ENCODE measurements at regions not wholly inside any gene's neighbourhood (a gene's known extent, or its start where the extent isn't known, plus 50 kb on each side); places are given as distances from the start of the nearest gene placed in this dataset.

- TF ChIP-seq CTCF (IDR thresholded peaks at IDR 0.05; ENCODE audit: low read depth, low read length, missing input control) (no peak), GABPA (IDR thresholded peaks at IDR 0.05 in 1 of 2, conservative IDR thresholded peaks at IDR 0.05 in 1 of 2) (no peak), TAF1 (conservative IDR thresholded peaks at IDR 0.05) (no peak), NR2F2 (IDR thresholded peaks at IDR 0.05) (no peak)
Observed at GRCh38 chr2:77937366-77937765, 415.2 kb upstream of the LRRTM4 start.
